ENCODE measurements at regions not wholly inside any gene's neighbourhood (a gene's known extent, or its start where the extent isn't known, plus 50 kb on each side); places are given as distances from the start of the nearest gene placed in this dataset.

GRCh38 chr10:121027371-121027770, 176.2 kb downstream of the WDR11 start:
- H3K27me3 Mint-ChIP-seq (ENCODE audit: insufficient read depth, unreplicated experiment), result no peaks in the 10 kb centered on the region
- no peak for DNase-seq

DNA sequence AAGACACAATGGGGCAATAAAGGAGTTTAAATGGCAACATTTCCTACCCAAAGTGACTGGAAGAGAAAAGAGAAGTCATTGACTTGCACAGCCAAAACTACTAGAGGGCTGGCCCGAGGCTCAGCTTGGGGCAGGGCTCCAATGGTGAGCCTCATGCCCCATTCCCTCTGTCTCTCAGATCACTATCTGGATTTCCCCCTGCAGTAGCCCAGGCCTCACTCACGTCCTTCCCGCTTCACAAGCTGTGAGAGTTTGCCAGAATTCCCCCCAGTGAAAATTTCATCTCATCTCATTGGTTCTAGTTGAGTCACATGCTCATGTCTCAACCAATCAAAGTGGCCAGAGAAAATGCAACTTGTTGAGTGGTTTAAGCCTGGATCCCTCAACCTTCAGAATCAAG, 181.3 kb downstream of the WDR11 start:
- Histone ChIP-seq H3K9me3 (no peaks in the 10 kb centered on the region; the same call in 1 of the 2 replicates), H3K4me1 (peaks cover 11% of the 10 kb centered on the region), H3K4me3 (ENCODE audit: low read depth, low read length) (no peak overlapping the region), H3K36me3 (ENCODE audit: control insufficient read depth, insufficient read depth, low read length) (no peaks in the 10 kb centered on the region), H3K27me3 (replicated peaks; ENCODE audit: control insufficient read depth, insufficient read depth, low read length) (no peaks in the 10 kb centered on the region)
- no TSS peak for BruUV-seq (replicated peaks)
- no peak overlapping the region for H3K4me3 Mint-ChIP-seq (ENCODE audit: unreplicated experiment)
- TF ChIP-seq CTCF (IDR thresholded peaks at IDR 0.05; ENCODE audit: insufficient read depth in 1 of 2, low read depth in 1 of 2, low read length in 1 of 2, severe bottlenecking in 1 of 2, unreplicated experiment in 1 of 2), result no peak
- H3K4me1 Mint-ChIP-seq (ENCODE audit: low read depth, unreplicated experiment), result peaks cover 13% of the 10 kb centered on the region
- H3K36me3 Mint-ChIP-seq (ENCODE audit: insufficient read depth, unreplicated experiment), result no peaks in the 10 kb centered on the region
- DNase-seq, result no peak
- intact Hi-C loops (cut with micrococcal nuclease; ENCODE audit: unreplicated experiment), result no loop called here
- ChIA-PET CTCF (no interaction called here), POLR2A (no interaction called here)
- H3K27ac Mint-ChIP-seq (ENCODE audit: unreplicated experiment), result no peak overlapping the region
- H3K9me3 Mint-ChIP-seq (ENCODE audit: unreplicated experiment), result no peaks in the 10 kb centered on the region
- no peaks in the 10 kb centered on the region for H3K27me3 Mint-ChIP-seq (ENCODE audit: insufficient read depth, unreplicated experiment)

More at GRCh38 chr10:121027371-121027770, 176.2 kb downstream of the WDR11 start:
- Mint-ChIP-seq H3K36me3 (ENCODE audit: insufficient read depth, unreplicated experiment) (no peaks in the 10 kb centered on the region), H3K9me3 (ENCODE audit: unreplicated experiment) (no peaks in the 10 kb centered on the region), H3K27ac (ENCODE audit: unreplicated experiment) (no peak overlapping the region), H3K4me3 (ENCODE audit: unreplicated experiment) (no peak overlapping the region), H3K4me1 (ENCODE audit: low read depth, unreplicated experiment) (peaks cover 10% of the 10 kb centered on the region)
- intact Hi-C loops (cut with micrococcal nuclease; ENCODE audit: unreplicated experiment), result no loop called here
- H3K36me3 ChIP-seq (ENCODE audit: control insufficient read depth, insufficient read depth, low read length), result no peaks in the 10 kb centered on the region
- no peaks in the 10 kb centered on the region for H3K27me3 ChIP-seq (replicated peaks; ENCODE audit: control insufficient read depth, insufficient read depth, low read length)
- H3K4me3 ChIP-seq (ENCODE audit: low read depth, low read length), result no peak overlapping the region
- H3K4me1 ChIP-seq, result no peaks in the 10 kb centered on the region
- CTCF ChIA-PET, result no interaction called here
- no TSS peak for BruUV-seq (replicated peaks)
- no peaks in the 10 kb centered on the region; the same call in 1 of the 2 replicates for H3K9me3 ChIP-seq
- POLR2A ChIA-PET, result no interaction called here
- TF ChIP-seq CTCF (IDR thresholded peaks at IDR 0.05; ENCODE audit: insufficient read depth in 1 of 2, low read depth in 1 of 2, low read length in 1 of 2, severe bottlenecking in 1 of 2, unreplicated experiment in 1 of 2), result no peak

DNA sequence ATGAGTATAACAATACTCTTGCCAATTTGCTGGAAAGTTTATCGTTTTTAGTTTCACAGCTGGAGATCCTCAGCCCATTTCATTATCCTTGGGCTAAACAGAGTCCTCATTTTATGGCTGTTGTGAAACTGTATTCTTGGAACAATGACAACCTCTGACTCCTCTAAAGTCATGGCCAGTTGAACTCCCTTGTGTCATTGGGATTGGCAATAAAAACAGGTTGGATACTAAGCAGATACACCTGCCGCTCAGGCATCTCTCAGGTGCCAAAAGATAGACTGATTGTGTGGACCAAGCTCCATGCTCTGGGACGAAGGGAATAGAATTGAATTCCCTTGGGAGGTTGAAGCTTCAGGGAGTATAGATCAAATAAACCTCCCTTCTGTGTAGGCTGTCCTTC, 182.2 kb downstream of the WDR11 start:
- ChIA-PET CTCF (no interaction called here), POLR2A (no interaction called here)
- Mint-ChIP-seq H3K27ac (ENCODE audit: unreplicated experiment) (no peak overlapping the region), H3K4me3 (ENCODE audit: unreplicated experiment) (no peak overlapping the region), H3K9me3 (ENCODE audit: unreplicated experiment) (no peaks in the 10 kb centered on the region), H3K27me3 (ENCODE audit: insufficient read depth, unreplicated experiment) (no peaks in the 10 kb centered on the region), H3K4me1 (ENCODE audit: low read depth, unreplicated experiment) (peaks cover 13% of the 10 kb centered on the region), H3K36me3 (ENCODE audit: insufficient read depth, unreplicated experiment) (no peaks in the 10 kb centered on the region)
- H3K4me3 ChIP-seq (ENCODE audit: low read depth, low read length), result no peak overlapping the region
- no TSS peak for BruUV-seq (replicated peaks)
- no peaks in the 10 kb centered on the region; the same call in 1 of the 2 replicates for H3K9me3 ChIP-seq
- H3K27me3 ChIP-seq (replicated peaks; ENCODE audit: control insufficient read depth, insufficient read depth, low read length), result no peaks in the 10 kb centered on the region
- DNase-seq, result no peak
- no peaks in the 10 kb centered on the region for H3K36me3 ChIP-seq (ENCODE audit: control insufficient read depth, insufficient read depth, low read length)
- intact Hi-C loops (cut with micrococcal nuclease; ENCODE audit: unreplicated experiment), result no loop called here
- TF ChIP-seq CTCF (IDR thresholded peaks at IDR 0.05; ENCODE audit: insufficient read depth in 1 of 2, low read depth in 1 of 2, low read length in 1 of 2, severe bottlenecking in 1 of 2, unreplicated experiment in 1 of 2), result no peak
- peaks cover 15% of the 10 kb centered on the region for H3K4me1 ChIP-seq
